GM23248 (cell line): ENCODE measurements at regions not wholly inside any gene's neighbourhood (a gene's known extent, or its start where the extent isn't known, plus 50 kb on each side); places are given as distances from the start of the nearest gene placed in this dataset.

Experiments
- EZH2 ChIP-seq: fragments of 200-600 bp; sonication (generic); IDR thresholded peaks from 2 replicates; pipeline ENCODE4 v1.6.1; 2018; ENCODE audit warnings: antibody characterized with exemption, mild to moderate bottlenecking; ENCODE audit not compliant: insufficient read depth, poor library complexity, severe bottlenecking
- EZH2phosphoT487 ChIP-seq: fragments of 200-600 bp; sonication (generic); IDR thresholded peaks from 2 replicates; pipeline ENCODE4 v1.6.1; 2018; ENCODE audit warnings: antibody characterized with exemption, moderate library complexity, mild to moderate bottlenecking, low read depth; ENCODE audit not compliant: insufficient read depth

DNA sequence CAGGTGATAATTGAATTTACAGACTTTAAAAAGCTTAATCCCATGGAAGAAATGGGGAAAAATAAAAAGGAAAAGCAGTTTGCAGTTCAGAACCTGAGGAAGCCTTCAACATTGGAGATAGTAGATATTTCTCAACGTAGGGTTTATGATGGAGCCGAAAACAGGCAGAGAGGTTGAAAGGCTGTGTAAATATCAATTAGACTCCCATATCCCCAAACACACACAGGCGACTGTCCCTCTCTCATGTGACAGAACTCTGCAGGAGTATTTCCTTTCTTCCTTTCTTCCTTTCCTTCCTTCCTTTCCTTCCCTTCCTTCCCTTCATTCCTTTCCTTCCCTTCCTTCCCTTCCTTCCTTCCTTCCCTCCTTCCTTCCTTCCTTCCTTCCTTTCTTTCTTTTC lies 406.5 kb downstream of the LPIN1 start:
- TF ChIP-seq EZH2 (no peak), EZH2phosphoT487 (no peak)
